NCI-H1694 (cell line): ENCODE measurements at regions not wholly inside any gene's neighbourhood (a gene's known extent, or its start where the extent isn't known, plus 50 kb on each side); places are given as distances from the start of the nearest gene placed in this dataset.

Experiments
- DNase-seq: peaks from one replicate; lab custom pipeline; 2025; lab: John Stamatoyannopoulos, UW

DNA sequence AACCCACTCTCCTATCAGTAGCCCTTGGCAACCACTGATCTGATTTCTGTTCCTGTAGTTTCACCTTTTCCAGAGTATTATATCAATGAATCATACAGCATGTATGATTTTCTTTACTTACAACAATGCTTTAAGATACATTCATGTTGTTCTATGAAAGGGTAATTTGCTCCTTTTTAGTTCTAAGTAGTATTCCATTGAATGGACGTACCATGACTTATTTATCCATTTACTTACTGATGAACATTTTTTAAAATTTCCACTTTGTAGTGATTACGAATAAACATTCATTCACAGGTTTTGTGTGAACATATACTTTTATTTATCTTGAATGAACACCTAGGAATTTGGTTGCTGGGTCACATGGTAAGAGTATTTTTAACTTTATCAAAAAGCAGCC is 620.8 kb downstream of the HTR1A start:
- DNase-seq = no peak

DNA sequence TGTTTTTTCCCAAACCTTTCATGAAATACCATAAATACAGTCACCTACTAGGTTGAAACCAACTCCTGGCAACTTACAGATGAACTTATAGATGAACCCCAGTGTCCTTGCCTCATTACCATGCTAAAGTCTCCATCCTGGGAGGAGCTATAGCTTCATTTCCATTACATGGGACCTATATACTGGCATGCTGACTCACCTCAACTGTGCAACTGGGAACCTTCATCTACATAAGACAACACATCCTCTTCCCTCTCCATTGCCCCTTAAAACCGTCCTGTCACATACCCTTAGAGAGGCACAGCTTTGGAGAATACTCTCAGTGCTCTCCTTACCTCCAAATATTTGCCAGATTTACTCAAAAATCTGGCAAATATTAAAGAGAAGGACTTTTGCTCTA is 638.3 kb downstream of the HTR1A start:
- no peak for DNase-seq

DNA sequence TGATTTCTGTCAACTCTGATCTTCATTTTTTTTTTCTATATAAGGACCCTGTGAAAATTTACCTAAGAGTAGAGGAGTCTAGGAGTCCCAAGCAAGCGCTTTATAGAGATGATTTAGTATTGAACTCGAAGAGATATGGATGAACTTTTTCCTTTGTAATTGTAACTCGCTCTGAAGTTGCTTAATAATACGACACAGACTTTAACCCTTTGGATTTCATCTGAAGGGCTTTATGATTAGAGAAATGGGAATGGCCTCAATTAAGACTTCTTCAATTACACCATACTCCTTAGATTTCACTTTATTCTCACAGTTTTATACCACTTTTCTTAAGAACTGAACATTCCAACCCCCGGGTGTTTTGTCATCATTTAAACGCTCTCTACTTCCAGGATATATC is 647.7 kb downstream of the HTR1A start:
- no peak for DNase-seq

DNA sequence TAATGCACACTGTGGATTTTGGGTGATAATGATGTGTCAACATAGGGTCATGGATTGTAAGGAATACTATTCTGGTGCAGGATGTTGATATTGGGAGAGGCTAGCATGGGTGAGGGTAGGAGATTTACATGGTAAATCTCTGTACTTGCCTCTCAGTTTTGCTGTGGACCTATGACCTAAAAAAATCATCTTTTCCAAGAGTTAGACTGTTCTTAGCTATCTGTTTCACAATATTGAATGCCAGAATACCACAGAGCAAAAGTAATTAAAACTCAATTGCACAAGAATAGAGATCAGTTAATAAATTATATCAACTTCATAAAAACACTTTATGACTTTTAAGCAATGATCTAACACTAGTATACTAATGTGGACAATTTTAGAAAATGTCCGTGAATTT is 651.6 kb downstream of the HTR1A start:
- DNase-seq = no peak

DNA sequence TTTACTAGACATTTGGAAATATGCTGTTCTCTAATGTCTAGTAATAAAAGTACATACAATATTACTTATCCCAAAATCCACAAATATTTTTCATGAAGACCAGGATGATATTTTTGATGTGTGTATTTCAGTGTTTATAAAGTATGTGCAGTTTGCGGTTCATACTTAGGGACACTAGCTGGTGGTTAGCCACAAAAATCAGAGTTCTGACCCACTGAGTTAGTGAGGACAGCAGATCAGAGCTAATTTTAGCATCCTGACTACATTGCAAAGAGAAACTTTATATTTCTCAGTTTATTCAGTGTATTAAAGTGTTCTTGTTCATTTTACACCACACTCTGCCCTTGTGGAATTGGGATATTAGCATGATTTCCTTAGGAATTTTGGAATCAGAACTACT is 655.3 kb downstream of the HTR1A start:
- DNase-seq = no peak

DNA sequence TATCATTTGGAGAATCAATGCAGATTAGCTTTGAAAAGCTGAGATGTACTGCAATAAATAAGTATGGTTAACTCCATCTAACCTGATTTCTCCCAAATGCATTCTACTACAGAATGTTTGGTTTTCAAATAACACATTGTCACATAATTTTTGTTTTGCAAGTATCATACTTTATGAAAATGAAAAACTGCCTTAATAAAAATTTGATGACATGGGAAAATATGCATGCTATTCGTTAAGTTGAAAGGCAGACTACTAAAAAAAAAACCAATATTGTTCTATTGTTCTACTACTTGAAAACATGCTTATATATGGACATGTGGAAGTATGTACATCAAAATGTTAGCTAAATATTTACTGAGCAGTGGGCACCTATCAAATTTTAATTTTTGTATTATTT is 668.9 kb downstream of the HTR1A start:
- no peak for DNase-seq

DNA sequence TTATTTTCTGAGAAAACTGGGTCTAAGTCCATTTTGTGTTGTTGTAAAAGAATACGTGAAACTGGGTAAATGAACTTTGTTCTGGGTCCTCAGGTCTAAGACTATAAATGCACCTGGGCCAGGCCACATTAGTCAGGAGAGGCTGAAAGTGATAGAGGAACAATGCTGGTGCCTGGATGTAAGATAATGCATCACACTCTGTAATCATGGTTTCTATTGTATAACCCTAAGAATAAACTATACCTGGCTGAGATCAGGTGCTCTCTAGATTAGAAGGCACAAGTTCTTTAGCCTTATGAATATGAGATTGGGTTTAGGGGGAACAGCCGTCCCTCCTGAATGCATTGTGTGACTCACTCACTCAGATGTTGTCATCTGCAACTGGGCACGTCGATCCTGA is 675.5 kb downstream of the HTR1A start:
- no peak for DNase-seq

DNA sequence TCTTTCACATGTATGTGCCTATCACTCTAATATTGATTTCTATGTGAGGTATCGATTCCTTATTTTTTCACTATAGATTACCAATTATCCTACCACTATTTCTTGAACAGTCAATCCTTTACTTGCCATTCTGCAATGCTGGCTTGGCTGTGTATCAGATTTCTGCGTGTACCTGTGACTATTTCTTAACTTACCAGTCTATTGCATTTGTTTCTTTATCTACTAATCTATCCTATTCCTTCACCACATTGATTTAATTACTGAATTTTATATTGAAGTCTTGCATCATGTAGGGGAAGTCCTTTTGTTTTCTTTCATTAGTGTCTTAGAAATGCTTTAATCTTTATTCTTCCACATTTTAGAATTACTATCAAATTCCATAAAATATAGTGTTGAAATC is 684.8 kb downstream of the LRRC70 start:
- no peak for DNase-seq

DNA sequence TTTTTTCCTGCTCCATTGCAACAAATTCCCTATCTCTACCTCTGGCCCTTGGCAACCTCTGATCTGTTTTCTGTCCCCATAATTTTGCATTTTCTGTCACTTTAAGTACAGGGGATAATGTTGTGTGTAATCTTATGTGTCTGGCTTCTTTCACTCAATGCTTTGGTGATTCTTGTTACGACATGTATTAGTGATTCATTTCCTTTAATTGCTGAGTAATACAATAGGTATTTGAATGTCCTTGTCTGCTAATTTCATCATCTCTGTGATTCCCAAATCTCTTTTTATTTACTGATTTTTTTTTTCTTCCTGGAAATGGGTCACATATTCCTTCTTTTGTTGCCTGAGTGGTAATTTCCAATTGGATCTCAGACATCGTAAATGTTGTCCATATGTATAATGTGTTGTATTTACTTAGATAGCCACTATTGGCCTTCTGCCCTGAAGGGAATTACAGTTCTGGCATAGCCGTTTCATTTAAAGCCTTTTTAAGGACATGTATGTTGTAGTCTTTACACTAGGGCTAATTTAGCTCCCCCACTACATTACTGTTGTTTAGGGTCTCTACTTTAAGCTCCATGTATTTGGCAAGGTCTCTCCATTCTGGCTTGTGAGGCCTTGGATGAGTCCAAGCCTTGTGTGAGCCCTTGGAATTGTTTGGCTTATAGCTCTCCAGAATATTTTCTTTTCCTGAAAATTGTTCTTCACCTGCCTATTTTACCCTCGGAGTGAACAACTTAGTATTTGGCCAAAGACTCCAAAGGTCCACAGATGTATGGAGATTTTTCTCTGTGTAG is 683.8 kb downstream of the LRRC70 start:
- no peak for DNase-seq

DNA sequence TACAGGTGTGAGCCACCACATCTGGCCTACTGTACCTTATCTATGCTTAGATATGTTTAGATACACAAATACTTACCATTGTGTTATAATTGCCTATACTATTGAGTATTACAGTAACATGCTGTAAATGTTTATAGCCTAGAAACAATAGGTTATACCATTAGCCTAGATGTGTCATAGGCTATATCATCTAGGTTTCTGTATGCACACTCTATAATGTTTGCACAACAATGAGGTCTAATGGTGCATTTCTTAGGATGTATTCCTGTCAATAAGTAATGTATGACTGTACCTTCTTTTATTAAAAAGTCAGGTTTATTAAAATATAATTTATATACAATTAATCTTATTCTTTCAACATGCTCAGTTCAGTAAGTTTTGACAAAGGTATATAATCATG is 683.1 kb downstream of the LRRC70 start:
- no peak for DNase-seq

DNA sequence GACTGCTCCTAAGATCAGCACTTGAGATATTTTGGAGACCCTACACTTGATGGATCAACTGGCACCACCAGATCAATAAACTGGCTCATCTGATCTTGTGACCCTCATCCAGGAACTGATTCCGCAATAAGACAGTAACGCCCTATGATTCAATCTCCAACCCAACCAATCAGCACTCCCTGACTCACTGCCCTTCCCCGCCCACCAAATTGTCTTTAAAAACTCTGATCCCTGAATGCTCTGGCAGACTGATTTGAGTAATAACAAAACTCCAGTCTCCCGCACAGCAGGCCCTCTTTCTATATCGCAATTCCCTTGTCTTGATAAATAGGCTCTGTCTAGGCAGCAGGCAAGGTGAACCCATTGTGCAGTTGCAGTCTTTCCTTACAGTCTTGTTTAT is 677.0 kb downstream of the LRRC70 start:
- no peak for DNase-seq

DNA sequence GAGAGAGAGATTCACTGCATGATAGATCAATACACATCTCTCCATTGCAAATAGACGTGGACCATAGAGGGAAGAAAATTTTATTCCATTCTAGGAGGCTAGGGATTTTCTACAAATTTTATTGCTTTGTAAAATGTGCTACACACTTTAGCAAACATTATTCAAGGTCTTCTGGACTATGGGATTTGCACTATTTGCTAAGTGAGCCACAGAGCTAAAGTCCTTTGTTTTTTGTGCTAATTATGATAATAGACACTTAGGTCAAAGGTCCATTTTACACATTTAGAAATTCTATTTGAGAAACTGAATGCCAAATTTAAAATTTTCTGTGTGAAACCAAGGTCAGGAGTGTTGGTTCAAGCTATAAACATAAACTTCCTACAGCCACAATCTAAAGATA is 672.3 kb downstream of the LRRC70 start:
- DNase-seq = no peak

DNA sequence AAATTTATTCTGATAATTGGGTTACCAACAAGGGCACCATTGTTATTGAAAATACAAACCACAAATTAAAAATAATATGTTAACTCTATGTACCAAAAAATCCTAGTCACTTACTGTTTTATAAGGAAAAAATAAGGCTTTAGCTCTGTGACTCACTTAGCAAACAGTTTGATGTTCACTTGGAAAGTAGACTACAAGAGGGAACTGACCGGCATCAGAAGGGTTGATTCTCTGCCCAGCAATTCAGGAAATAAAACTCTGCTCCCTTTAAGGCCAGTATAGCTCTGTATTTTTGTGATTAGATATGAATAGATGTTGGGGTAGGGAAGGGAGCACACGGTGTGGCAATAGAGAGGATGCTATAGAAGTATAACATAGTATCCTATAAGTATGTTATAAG is 671.3 kb downstream of the LRRC70 start:
- no peak for DNase-seq

DNA sequence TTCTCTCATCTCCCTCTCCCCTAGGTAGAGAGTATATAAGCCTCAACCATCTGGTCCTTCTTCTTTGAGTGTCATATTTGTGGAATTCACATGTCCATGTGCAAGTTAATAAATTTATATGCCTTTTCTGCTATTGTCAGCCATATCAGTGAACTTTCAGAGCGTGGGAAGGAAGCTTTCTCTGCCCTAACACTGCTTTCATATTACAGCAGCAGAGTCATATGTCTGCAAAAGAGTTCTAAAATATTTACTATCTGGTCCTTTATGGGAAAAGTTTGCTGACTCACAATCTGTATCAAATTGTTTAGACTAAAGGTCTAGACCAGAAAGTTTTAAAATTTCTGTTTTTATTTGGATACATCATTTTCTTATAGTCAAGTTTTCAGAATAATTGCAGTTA is 669.0 kb downstream of the LRRC70 start:
- DNase-seq = no peak

DNA sequence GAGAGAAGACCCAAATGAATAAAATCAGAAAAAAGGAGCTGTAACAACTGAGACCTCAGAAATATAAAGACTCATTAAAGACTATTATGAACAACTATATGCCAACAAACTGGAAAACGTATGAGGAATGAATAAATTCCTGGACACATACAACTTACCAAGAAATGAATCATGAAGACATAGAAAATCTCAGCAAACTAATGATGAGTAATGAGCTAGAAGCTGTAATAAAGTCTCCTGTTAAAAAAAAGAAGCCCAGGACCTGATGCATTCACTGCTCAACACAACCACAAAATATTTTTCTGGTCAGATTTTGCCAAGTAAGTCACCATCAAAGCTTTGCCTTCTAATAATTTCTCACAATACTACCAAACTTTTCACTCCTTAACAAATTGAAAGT is 666.7 kb downstream of the LRRC70 start:
- DNase-seq = no peak

DNA sequence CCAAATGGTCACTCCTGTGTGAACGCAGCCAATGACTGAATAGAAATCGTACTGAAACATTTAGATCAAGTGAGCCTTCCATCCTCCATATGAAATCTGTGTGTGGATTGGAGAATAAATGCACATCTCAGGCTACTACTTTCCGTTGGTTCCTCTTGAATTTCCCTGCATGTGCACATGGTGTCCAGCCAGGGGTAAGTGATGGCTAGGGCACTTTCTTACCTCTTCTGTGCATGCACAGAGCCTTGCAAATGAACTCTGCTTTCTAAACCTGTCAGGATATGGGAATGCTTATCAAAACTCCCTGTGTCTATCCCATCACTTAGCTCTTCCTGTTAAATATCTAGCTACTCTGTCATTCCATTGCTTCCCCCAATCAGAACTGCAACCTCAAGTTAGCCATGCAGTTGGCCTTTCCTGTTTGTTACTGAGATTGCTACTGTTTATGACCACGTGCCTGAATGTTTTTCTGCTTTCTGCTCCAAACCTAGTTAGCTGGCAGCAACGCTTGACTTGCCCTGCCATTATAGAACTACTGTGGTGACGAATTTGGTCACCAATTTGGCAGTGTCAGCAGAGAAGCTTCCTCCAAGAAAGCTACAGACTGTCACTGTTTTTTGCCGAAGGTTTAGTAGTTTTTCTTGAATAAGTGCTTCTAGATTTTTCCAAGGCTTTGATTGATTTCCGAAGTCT is 661.6 kb downstream of the LRRC70 start:
- no peak for DNase-seq

DNA sequence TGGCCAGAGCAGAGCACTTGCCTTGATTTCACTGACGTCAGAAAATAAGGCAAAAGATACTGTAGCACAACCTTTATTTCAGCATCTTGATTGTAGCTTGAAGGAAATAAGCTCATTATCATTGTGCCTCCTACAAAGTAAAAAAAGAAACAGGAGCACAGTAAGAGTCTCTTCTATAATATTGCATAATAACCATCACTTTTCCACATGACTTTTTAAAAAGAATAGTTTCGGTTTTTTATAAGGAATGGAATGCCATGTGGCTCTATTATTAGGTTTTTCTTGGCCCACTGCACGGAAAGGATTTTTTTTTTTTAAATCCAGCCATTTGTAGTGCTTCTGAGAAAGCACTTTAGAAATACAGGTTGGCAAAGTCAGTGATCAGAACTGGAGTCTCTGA is 655.3 kb downstream of the LRRC70 start:
- DNase-seq = no peak

DNA sequence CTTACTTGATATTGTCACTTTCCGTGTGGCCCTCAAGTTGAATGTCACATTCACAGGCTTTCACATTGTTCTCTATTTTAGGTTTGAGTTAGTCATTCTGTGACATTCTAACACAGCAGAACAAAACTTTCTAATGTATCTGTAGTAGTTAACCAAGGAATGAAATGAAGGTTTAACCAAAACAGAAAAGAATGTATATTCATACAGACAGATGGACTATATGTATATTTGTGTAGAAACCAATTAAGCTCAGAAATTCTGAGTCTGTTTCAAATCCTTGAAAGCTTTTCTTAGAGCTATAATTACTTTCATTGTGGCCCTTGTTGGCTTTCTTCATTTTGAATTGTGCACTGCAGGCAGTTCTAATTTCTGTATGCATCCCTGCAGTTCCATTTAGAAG is 654.7 kb downstream of the LRRC70 start:
- DNase-seq = no peak

DNA sequence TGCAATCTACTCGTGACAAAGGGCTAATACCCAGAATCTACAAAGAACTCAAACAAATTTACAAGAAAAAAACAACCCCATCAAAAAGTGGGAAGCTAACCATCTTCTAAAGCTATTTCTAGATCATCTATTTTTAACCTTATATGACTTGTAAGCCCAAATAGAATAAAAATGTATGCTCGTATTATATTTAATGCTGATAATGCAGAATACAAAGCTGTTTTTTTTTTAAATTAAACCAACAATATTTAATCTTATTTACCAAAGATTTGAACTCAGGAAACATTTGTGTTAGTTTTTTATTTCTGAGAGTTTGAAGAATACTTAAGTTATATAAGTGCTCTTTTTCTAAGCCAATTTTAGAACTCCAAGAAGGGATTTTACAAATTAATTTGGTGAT is 652.1 kb downstream of the LRRC70 start:
- DNase-seq = no peak

DNA sequence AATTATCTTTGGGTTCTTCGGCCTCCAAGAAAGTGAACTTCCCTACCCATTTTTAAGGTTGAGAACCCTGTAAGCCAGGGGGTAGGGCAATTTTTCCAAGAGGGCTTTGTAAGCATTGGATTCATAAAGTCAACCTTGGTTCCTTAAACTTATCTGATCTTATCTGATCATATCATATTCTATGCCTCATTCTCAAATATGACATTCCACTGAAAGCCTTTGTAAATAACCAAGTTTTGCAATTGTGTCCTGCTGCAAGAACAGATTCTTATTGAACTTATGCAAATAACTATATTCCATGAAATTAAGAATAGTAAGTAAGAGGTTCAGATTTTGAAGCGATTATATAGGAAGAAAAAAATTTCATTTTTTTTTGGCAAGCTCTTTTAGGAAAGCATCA is 649.5 kb downstream of the LRRC70 start:
- no peak for DNase-seq

DNA sequence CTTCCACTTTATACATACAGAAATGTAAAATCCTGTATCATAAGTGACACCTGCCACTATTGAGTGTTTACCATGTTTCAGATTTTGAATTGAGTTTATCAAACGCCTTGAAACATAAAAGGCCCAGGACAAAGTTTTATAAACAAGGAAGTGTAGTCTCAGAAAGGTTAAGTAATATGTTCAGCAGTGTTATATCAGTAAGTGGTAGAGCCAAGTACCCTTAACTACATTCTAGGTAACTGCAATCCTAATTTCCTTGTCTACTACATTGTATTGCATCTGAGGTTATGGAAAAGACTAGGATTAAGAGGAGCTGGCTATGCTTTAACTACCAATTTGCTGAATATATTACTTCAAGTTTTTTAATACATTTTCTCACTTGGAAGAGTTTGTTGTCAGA is 641.6 kb downstream of the LRRC70 start:
- no peak for DNase-seq

DNA sequence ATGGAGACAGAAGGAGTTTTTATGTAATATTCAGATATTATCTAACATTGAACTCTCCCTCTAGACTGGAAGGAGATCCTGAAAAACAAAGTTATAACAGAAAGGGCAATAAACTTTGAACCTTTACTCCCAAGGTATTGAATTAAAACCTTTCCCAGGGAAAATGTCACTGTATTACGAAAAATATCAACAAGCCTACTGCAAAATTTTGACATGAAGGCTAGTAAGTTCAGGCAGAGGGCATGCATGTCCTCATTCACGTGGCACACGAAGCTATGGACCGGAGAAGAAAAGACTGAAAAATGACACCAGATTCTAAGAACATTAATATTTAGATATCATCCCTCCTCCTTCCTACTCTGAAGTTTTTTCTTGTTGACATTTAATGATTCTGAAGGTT is 638.8 kb downstream of the LRRC70 start:
- DNase-seq = no peak

DNA sequence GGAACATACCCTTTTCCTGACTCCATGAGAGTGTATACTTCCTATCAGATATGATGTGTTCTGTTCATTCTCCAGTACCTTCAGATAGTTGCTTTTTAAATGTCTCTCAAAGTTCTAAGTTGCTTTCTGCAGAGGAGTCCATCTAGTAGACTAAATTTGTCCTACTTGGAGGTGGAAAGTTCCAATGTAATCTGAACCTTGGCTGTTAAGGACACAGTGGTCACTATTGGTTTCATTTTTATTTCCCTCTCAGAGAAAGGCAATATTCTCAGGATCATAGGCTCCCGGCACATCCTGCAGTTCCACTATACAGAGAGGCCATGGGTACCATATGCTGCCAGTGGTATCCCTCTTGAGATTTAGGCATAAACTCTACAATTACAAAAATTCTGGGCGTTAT is 634.6 kb downstream of the LRRC70 start:
- DNase-seq = no peak
